ENCODE measurements at regions not wholly inside any gene's neighbourhood (a gene's known extent, or its start where the extent isn't known, plus 50 kb on each side); places are given as distances from the start of the nearest gene placed in this dataset.
A peak's percentile ranks its signal among the peaks of the same experiment; 100 is the strongest.

DNA sequence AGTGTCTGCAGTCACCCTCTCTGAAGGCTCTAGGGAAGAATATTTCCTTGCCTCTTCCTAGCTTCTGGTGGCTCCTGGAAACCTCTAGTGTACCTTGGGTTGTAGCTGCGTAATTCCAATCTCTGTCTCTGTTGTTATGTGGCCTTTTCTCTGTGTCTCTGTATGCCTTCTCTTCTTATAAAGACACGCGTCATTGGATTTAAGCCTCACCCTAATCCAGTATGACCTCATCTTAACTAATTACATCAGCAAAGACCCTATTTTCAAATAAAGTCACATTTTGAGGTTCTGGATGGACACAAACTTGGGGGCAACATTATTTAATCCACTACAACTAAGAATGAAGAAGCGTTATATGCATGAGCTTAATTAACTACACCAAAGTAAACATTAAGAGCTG lies 111.4 kb upstream of the ZNF184 start:
- ATAC-seq (no peak), FAIRE-seq (no peak), DNase-seq (ENCODE audit: low spot score) (no peak)
- TF ChIP-seq ZNF619 (CRISPR knock-in tag; IDR thresholded peaks at IDR 0.05) (no peak), MTF1 (CRISPR knock-in tag; IDR thresholded peaks at IDR 0.05) (no peak), CHD2 (IDR thresholded peaks at IDR 0.05; ENCODE audit: low read depth, low read length) (no peak), KLF12 (CRISPR knock-in tag; IDR thresholded peaks at IDR 0.05; ENCODE audit: borderline replicate concordance) (no peak), PHF21A (CRISPR knock-in tag; IDR thresholded peaks at IDR 0.05) (no peak), ATF7 (IDR thresholded peaks at IDR 0.05) (peak; percentile 57), ATF7 (CRISPR knock-in tag; IDR thresholded peaks at IDR 0.05) (no peak)
- Histone ChIP-seq H3K27ac (ENCODE audit: extremely low read length, insufficient read depth, low read length) (no peak overlapping the region), H3K4me2 (ENCODE audit: low read depth, low read length) (peak overlapping the region; percentile 70), H4K20me1 (ENCODE audit: insufficient read depth, low read length) (no peaks in the 10 kb centered on the region), H3K4me1 (ENCODE audit: insufficient read depth, low read length) (peaks cover 28% of the 10 kb centered on the region), H2AFZ (ENCODE audit: low read length) (no peak overlapping the region), H3K9me3 (ENCODE audit: low read length) (no peaks in the 10 kb centered on the region), H3K79me2 (ENCODE audit: insufficient read depth, low read length) (no peaks in the 10 kb centered on the region), H3K9ac (ENCODE audit: insufficient read depth, low read depth, low read length) (no peak overlapping the region), H3K27me3 (ENCODE audit: control insufficient read depth in 1 of 2, insufficient read depth in 2 of 2, low read length in 2 of 2) (no peaks in the 10 kb centered on the region), H3K4me3 (replicated peaks in 1 of 3; ENCODE audit: insufficient read depth in 1 of 3, low read depth in 2 of 3, low read length in 3 of 3) (no peak overlapping the region), H3K36me3 (replicated peaks in 1 of 2; ENCODE audit: control insufficient read depth in 1 of 2, insufficient read depth in 2 of 2, low read length in 2 of 2) (no peaks in the 10 kb centered on the region)
- POLR2A ChIA-PET: no interaction called here
- CTCF ChIA-PET (ENCODE audit: low intra/inter-chr PET ratio, low total read pairs): no interaction called here
- in situ Hi-C loops (cut with HindIII; ENCODE audit: extremely low pct_ligation_motif_present, low pct_unique_long_range_greater_than_20kb) (no loop called here), intact Hi-C loops (cut with micrococcal nuclease; ENCODE audit: unreplicated experiment) (no loop called here)
- 71% methylated on average over 4 of the region's 4 CpGs for WGBS (ENCODE audit: low lambda C conversion rate)
- BruUV-seq (replicated peaks): no TSS peak

DNA sequence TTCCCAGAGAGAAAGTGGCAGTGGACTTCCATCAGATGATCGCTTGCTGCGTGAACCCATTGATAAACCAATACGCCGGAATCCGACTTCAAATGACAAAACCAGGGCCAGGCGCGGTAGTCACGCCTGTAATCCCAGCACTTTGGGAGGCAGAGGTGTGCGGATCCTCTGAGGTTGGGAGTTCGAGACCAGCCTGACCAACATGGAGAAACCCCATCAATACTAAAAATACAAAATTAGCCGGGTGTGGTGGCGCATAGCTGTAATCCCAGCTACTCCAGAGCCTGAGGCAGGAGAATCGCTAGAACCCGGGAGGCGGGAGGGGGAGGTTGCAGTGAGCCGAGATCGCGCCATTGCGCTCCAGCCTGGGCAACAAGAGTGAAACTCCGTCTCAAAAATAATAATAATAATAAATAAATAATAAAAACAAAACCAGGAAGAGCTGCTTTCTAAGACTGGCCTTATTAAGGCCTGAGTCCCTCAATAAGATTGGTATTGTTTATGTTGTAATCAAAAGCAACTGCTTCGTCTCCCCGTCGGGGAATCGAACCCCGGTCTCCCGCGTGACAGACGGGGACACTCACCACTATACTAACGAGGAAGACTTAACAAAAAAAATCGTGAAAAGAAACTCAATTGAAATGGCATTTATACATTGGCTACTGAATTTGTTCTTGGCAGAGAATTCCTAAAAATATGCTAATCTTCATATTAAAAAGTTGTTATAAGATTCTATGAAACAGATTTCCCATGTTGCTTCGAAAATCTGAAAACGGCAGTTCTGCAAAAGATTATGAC lies 110.2 kb upstream of the ZNF184 start:
- in situ Hi-C loops (cut with HindIII; ENCODE audit: extremely low pct_ligation_motif_present, low pct_unique_long_range_greater_than_20kb) (no loop called here), intact Hi-C loops (cut with micrococcal nuclease; ENCODE audit: unreplicated experiment) (no loop called here)
- no peaks in the 10 kb centered on the region for H3K36me3 ChIP-seq (replicated peaks in 1 of 2; ENCODE audit: control insufficient read depth in 1 of 2, insufficient read depth in 2 of 2, low read length in 2 of 2)
- BruUV-seq (replicated peaks): no TSS peak
- DNase-seq (ENCODE audit: low spot score) (peak; percentile 65), ATAC-seq (no peak), FAIRE-seq (peak; percentile 23)
- no peaks in the 10 kb centered on the region for H3K79me2 ChIP-seq (ENCODE audit: insufficient read depth, low read length)
- no peak overlapping the region for H3K9ac ChIP-seq (ENCODE audit: insufficient read depth, low read depth, low read length)
- peak overlapping the region; percentile 70 for H3K4me2 ChIP-seq (ENCODE audit: low read depth, low read length)
- no peaks in the 10 kb centered on the region for H3K9me3 ChIP-seq (ENCODE audit: low read length)
- peak overlapping the region; percentile 23 to 45 (median 26); a peak in 4 of 6 replicates for H3K4me3 ChIP-seq (replicated peaks in 1 of 3; ENCODE audit: insufficient read depth in 1 of 3, low read depth in 2 of 3, low read length in 3 of 3)
- no peak overlapping the region for H2AFZ ChIP-seq (ENCODE audit: low read length)
- ChIA-PET CTCF (ENCODE audit: low intra/inter-chr PET ratio, low total read pairs) (no interaction called here), POLR2A (interaction anchor here (1.2 kb wide), 1 partner anchor 64 kb away, joined by 3 read pairs; no protein-coding TSS in a partner anchor)
- no peaks in the 10 kb centered on the region for H4K20me1 ChIP-seq (ENCODE audit: insufficient read depth, low read length)
- 49% methylated on average over 32 of the region's 32 CpGs for WGBS (ENCODE audit: low lambda C conversion rate)
- no peaks in the 10 kb centered on the region for H3K27me3 ChIP-seq (ENCODE audit: control insufficient read depth in 1 of 2, insufficient read depth in 2 of 2, low read length in 2 of 2)
- peaks cover 28% of the 10 kb centered on the region for H3K4me1 ChIP-seq (ENCODE audit: insufficient read depth, low read length)
- H3K27ac ChIP-seq (ENCODE audit: extremely low read length, insufficient read depth, low read length): no peak overlapping the region
- 0 out of 2 replicates have a peak, but pooled peaks have one; percentile 18 for TF ChIP-seq BCL6 (CRISPR knock-in tag; IDR thresholded peaks at IDR 0.05)
- TF ChIP-seq SOX5 (CRISPR knock-in tag; IDR thresholded peaks at IDR 0.05; ENCODE audit: borderline replicate concordance): 0 out of 2 replicates have a peak, but pooled peaks have one; percentile 13
- TF ChIP-seq, protein P1, sequence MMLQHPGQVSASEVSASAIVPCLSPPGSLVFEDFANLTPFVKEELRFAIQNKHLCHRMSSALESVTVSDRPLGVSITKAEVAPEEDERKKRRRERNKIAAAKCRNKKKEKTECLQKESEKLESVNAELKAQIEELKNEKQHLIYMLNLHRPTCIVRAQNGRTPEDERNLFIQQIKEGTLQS (CRISPR knock-in tag; IDR thresholded peaks at IDR 0.05): no peak
- TF ChIP-seq FOXA3 (CRISPR knock-in tag; IDR thresholded peaks at IDR 0.05): peak; percentile 19; the same call in 1 of the 2 replicates
- no peak for TF ChIP-seq JARID2 (CRISPR knock-in tag; IDR thresholded peaks at IDR 0.05; ENCODE audit: insufficient replicate concordance)
- peak; percentile 12; the same call in 1 of the 2 replicates for TF ChIP-seq MIER2 (CRISPR knock-in tag; IDR thresholded peaks at IDR 0.05)
- peak; percentile 61; the same call in 1 of the 2 replicates for TF ChIP-seq MAF1 (CRISPR knock-in tag; IDR thresholded peaks at IDR 0.05; ENCODE audit: borderline replicate concordance)
- TF ChIP-seq ZBTB1 (CRISPR knock-in tag; IDR thresholded peaks at IDR 0.05; ENCODE audit: borderline replicate concordance): no peak
- peak; percentile 52 for TF ChIP-seq RCOR2 (CRISPR knock-in tag; IDR thresholded peaks at IDR 0.05)
- TF ChIP-seq JUN (CRISPR knock-in tag; IDR thresholded peaks at IDR 0.05): no peak
- TF ChIP-seq SIX1 (CRISPR knock-in tag; IDR thresholded peaks at IDR 0.05; ENCODE audit: borderline replicate concordance): peak; percentile 39; the same call in 1 of the 2 replicates
- TF ChIP-seq ZNF484 (CRISPR knock-in tag; IDR thresholded peaks at IDR 0.05; ENCODE audit: borderline replicate concordance, low read depth): no peak

All from HepG2 (cell line).